Activated T-helper 1 cell treated with anti-CD3 and anti-CD28 coated beads, Interleukin-12 subunit alpha, Interleukin-12 subunit beta, Interleukin-2, Interleukin-4 antibody, amounts not matched to agents 30 ng/mL and 10 ng/mL and 1 ng/mL, durations not matched to agents 14 hours and 24 hours and 36 hours (primary cell): ENCODE measurements at regions not wholly inside any gene's neighbourhood (a gene's known extent, or its start where the extent isn't known, plus 50 kb on each side); places are given as distances from the start of the nearest gene placed in this dataset.

Source experiments
- DNase-seq: peaks from one replicate; pipeline ENCODE4 v3.0.0; 2021; ENCODE audit warnings: low spot score
- H3K27ac Mint-ChIP-seq: one replicate; pipeline ENCODE4 v1.8.0; 2021; ENCODE audit warnings: mild to moderate bottlenecking, mixed read lengths
- H3K27me3 Mint-ChIP-seq: one replicate; pipeline ENCODE4 v1.8.0; 2022; ENCODE audit warnings: mild to moderate bottlenecking, moderate library complexity, mixed read lengths; ENCODE audit not compliant: insufficient read depth
- H3K36me3 Mint-ChIP-seq: one replicate; pipeline ENCODE4 v1.8.0; 2021; ENCODE audit warnings: low read depth, mixed read lengths
- H3K4me1 Mint-ChIP-seq: one replicate; pipeline ENCODE4 v1.8.0; 2021; ENCODE audit warnings: low read depth, mixed read lengths
- H3K4me3 Mint-ChIP-seq: one replicate; pipeline ENCODE4 v1.8.0; 2021; ENCODE audit warnings: mild to moderate bottlenecking, moderate library complexity, mixed read lengths
- H3K9me3 Mint-ChIP-seq: one replicate; pipeline ENCODE4 v1.8.0; 2021; ENCODE audit warnings: mixed read lengths
- intact Hi-C: fragments of 100-400 bp; cut with micrococcal nuclease; formaldehyde crosslinking; loops from one replicate; pipeline ENCODE4 v1.15.1; 2024

- Mint-ChIP-seq H3K9me3 (no peaks in the 10 kb centered on the region), H3K36me3 (no peaks in the 10 kb centered on the region), H3K27ac (no peak overlapping the region), H3K4me3 (no peak overlapping the region), H3K4me1 (no peaks in the 10 kb centered on the region), H3K27me3 (no peaks in the 10 kb centered on the region)
- DNase-seq, result no peak
- intact Hi-C loops, result no loop called here
These were observed 392.8 kb upstream of the MIR17HG start for GRCh38 chr13:90954605-90955195.

- Mint-ChIP-seq H3K4me1 (no peaks in the 10 kb centered on the region), H3K27ac (no peak overlapping the region), H3K36me3 (no peaks in the 10 kb centered on the region), H3K27me3 (no peaks in the 10 kb centered on the region), H3K9me3 (no peaks in the 10 kb centered on the region), H3K4me3 (no peak overlapping the region)
- intact Hi-C loops, result no loop called here
- DNase-seq, result no peak
These were observed 391.5 kb upstream of the MIR17HG start for GRCh38 chr13:90956031-90956430.

GRCh38 chr13:90958866-90959265 is 388.6 kb upstream of the MIR17HG start:
- Mint-ChIP-seq H3K9me3 (no peaks in the 10 kb centered on the region), H3K36me3 (no peaks in the 10 kb centered on the region), H3K4me3 (no peak overlapping the region), H3K27me3 (no peaks in the 10 kb centered on the region), H3K27ac (no peak overlapping the region), H3K4me1 (no peaks in the 10 kb centered on the region)
- DNase-seq, result no peak
- intact Hi-C loops, result no loop called here

GRCh38 chr13:90968166-90968904 is 379.2 kb upstream of the MIR17HG start:
- Mint-ChIP-seq H3K4me3 (no peak overlapping the region), H3K27me3 (no peaks in the 10 kb centered on the region), H3K27ac (no peak overlapping the region), H3K4me1 (no peaks in the 10 kb centered on the region), H3K36me3 (no peaks in the 10 kb centered on the region), H3K9me3 (no peaks in the 10 kb centered on the region)
- intact Hi-C loops, result no loop called here
- DNase-seq, result no peak

- intact Hi-C loops, result no loop called here
- DNase-seq, result no peak
- Mint-ChIP-seq H3K36me3 (no peaks in the 10 kb centered on the region), H3K27ac (no peak overlapping the region), H3K9me3 (no peaks in the 10 kb centered on the region), H3K4me3 (no peak overlapping the region), H3K4me1 (no peaks in the 10 kb centered on the region), H3K27me3 (no peaks in the 10 kb centered on the region)
These were observed 373.1 kb upstream of the MIR17HG start for GRCh38 chr13:90974249-90974975.

- no peaks in the 10 kb centered on the region for H3K9me3 Mint-ChIP-seq
- DNase-seq, result no peak
- no peaks in the 10 kb centered on the region for H3K27me3 Mint-ChIP-seq
- intact Hi-C loops, result no loop called here
- H3K36me3 Mint-ChIP-seq, result no peaks in the 10 kb centered on the region
- H3K4me1 Mint-ChIP-seq, result no peaks in the 10 kb centered on the region
- H3K27ac Mint-ChIP-seq, result no peak overlapping the region
- no peak overlapping the region for H3K4me3 Mint-ChIP-seq
These were observed 368.4 kb upstream of the MIR17HG start for GRCh38 chr13:90979059-90979458.

GRCh38 chr13:90984756-90985155 is 362.7 kb upstream of the MIR17HG start:
- no peaks in the 10 kb centered on the region for H3K9me3 Mint-ChIP-seq
- no peak for DNase-seq
- intact Hi-C loops, result no loop called here
- H3K36me3 Mint-ChIP-seq, result no peaks in the 10 kb centered on the region
- no peaks in the 10 kb centered on the region for H3K27me3 Mint-ChIP-seq
- no peak overlapping the region for H3K4me3 Mint-ChIP-seq
- no peak overlapping the region for H3K27ac Mint-ChIP-seq
- no peaks in the 10 kb centered on the region for H3K4me1 Mint-ChIP-seq

- Mint-ChIP-seq H3K27ac (no peak overlapping the region), H3K9me3 (no peaks in the 10 kb centered on the region), H3K36me3 (no peaks in the 10 kb centered on the region), H3K4me3 (no peak overlapping the region), H3K27me3 (no peaks in the 10 kb centered on the region), H3K4me1 (no peaks in the 10 kb centered on the region)
- intact Hi-C loops, result no loop called here
- no peak for DNase-seq
These were observed 352.5 kb upstream of the MIR17HG start for GRCh38 chr13:90995001-90995400.

- H3K4me1 Mint-ChIP-seq, result no peaks in the 10 kb centered on the region
These were observed 351.9 kb upstream of the MIR17HG start for GRCh38 chr13:90995614-90996013.

GRCh38 chr13:90997951-90998350 is 349.5 kb upstream of the MIR17HG start:
- no peaks in the 10 kb centered on the region for H3K36me3 Mint-ChIP-seq
- no peaks in the 10 kb centered on the region for H3K4me1 Mint-ChIP-seq
- no peaks in the 10 kb centered on the region for H3K9me3 Mint-ChIP-seq
- no peak overlapping the region for H3K27ac Mint-ChIP-seq
- no peaks in the 10 kb centered on the region for H3K27me3 Mint-ChIP-seq
- H3K4me3 Mint-ChIP-seq, result no peak overlapping the region
- intact Hi-C loops, result no loop called here
- no peak for DNase-seq

More at GRCh38 chr13:90995614-90996013, 351.9 kb upstream of the MIR17HG start:
- intact Hi-C loops, result no loop called here
- Mint-ChIP-seq H3K9me3 (no peaks in the 10 kb centered on the region), H3K27me3 (no peaks in the 10 kb centered on the region), H3K27ac (no peak overlapping the region), H3K36me3 (no peaks in the 10 kb centered on the region), H3K4me3 (no peak overlapping the region)
- no peak for DNase-seq

GRCh38 chr13:90999401-90999800 is 348.1 kb upstream of the MIR17HG start:
- no peaks in the 10 kb centered on the region for H3K4me1 Mint-ChIP-seq
- intact Hi-C loops, result no loop called here

GRCh38 chr13:91001371-91001770 is 346.1 kb upstream of the MIR17HG start:
- no peak overlapping the region for H3K27ac Mint-ChIP-seq
- H3K4me1 Mint-ChIP-seq, result no peaks in the 10 kb centered on the region
- intact Hi-C loops, result no loop called here
- no peaks in the 10 kb centered on the region for H3K36me3 Mint-ChIP-seq
- no peaks in the 10 kb centered on the region for H3K27me3 Mint-ChIP-seq
- no peak for DNase-seq
- no peak overlapping the region for H3K4me3 Mint-ChIP-seq
- H3K9me3 Mint-ChIP-seq, result no peaks in the 10 kb centered on the region

More at GRCh38 chr13:90999401-90999800, 348.1 kb upstream of the MIR17HG start:
- no peak for DNase-seq
- Mint-ChIP-seq H3K27ac (no peak overlapping the region), H3K9me3 (no peaks in the 10 kb centered on the region), H3K36me3 (no peaks in the 10 kb centered on the region), H3K4me3 (no peak overlapping the region), H3K27me3 (no peaks in the 10 kb centered on the region)

- H3K36me3 Mint-ChIP-seq, result no peaks in the 10 kb centered on the region
- intact Hi-C loops, result no loop called here
- no peaks in the 10 kb centered on the region for H3K4me1 Mint-ChIP-seq
- H3K27me3 Mint-ChIP-seq, result no peaks in the 10 kb centered on the region
- H3K4me3 Mint-ChIP-seq, result no peak overlapping the region
- no peak for DNase-seq
- H3K27ac Mint-ChIP-seq, result no peak overlapping the region
- no peaks in the 10 kb centered on the region for H3K9me3 Mint-ChIP-seq
These were observed 332.8 kb upstream of the MIR17HG start for GRCh38 chr13:91014696-91015095.
